GM19099 (cell line): ENCODE measurements at regions not wholly inside any gene's neighbourhood (a gene's known extent, or its start where the extent isn't known, plus 50 kb on each side); places are given as distances from the start of the nearest gene placed in this dataset.

Source experiments
- POLR2A ChIP-seq: IDR thresholded peaks from 3 replicates; pipeline ENCODE4 v1.6.1; 2011; ENCODE audit warnings: low read depth; ENCODE audit not compliant: insufficient read length; ENCODE audit errors: extremely low read depth

GRCh38 chr1:198957044-198957443, 318.2 kb downstream of the PTPRC start:
- no peak for TF ChIP-seq POLR2A

DNA sequence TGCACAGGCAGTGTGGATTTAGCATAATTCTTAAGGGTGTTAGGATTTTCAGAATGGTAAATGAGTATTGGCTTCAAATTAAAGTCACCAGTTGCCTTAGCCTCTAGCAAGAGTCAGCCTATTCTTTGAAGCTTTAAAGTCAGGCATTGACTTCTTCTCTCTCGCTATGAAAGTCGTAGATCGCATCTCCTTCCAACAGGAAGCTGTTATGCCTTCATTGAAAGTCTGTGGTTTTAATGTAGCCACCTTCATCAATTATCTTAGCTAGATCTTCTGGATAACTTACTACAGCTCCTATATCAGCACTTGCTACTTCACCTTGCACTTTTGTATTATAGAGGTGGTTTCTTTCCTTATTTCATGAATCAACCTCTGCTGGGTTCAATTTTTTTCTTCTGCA, 320.2 kb downstream of the PTPRC start:
- TF ChIP-seq POLR2A, result no peak

GRCh38 chr1:198959676-198960075, 320.8 kb downstream of the PTPRC start:
- no peak for TF ChIP-seq POLR2A

DNA sequence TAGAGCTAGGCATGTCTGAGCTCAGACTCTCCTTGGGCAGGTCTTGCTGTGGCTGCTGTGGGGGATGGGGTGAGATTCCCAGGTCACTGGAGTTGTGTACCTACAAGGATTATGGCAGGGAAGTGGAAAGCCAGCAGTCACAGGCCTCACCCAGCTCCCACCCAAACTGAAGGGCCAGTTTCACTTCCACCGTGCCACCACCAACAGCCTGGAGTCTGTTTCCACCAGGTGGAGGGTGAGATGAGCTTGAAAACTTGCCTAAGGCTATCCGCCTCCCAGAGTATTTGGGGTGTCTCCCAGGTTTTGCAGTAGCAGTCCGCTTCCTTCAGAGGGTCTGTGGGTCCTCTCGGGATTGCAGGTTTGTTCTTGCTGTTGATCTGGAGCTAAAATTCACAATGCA, 327.7 kb downstream of the PTPRC start:
- TF ChIP-seq POLR2A, result no peak

GRCh38 chr1:198967566-198967965, 328.7 kb downstream of the PTPRC start:
- no peak for TF ChIP-seq POLR2A

DNA sequence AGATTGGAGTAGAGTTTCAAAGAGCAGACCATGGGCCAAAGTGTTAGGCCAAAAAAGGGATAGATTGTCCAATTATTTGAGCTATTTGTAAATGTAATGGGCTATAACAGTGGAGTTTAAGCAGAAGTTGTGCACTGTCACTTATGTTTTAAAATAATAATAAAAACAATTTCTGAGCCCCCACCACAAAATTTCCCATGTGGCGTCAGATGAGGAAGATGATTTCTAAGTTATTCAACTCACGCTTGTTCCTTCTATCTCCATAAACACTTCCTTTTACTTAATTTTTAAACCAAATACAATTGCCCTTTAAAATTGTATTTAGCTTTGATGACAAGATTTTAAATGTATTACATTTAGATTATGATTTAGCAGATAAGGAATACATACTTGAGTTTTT, 330.0 kb downstream of the PTPRC start:
- TF ChIP-seq POLR2A, result no peak

DNA sequence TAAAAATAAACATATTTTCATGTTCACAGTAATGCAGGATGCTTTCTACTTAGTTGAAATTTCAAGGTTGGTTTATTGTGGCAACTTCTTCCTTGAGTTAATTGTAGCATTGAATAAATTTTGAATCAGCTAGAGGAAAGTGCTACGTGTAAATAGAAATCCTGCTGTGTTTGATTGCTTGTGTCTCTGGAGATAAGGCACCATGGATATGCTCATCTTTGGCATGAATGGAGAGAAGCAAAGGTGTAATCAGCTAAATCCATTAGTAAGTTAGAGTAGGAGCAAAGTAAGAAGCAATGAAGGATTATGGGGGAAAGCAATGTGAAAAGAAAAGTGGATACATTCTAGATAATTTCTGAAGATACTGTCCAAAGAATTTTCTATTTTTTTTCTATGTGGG, 331.1 kb downstream of the PTPRC start:
- no peak for TF ChIP-seq POLR2A

DNA sequence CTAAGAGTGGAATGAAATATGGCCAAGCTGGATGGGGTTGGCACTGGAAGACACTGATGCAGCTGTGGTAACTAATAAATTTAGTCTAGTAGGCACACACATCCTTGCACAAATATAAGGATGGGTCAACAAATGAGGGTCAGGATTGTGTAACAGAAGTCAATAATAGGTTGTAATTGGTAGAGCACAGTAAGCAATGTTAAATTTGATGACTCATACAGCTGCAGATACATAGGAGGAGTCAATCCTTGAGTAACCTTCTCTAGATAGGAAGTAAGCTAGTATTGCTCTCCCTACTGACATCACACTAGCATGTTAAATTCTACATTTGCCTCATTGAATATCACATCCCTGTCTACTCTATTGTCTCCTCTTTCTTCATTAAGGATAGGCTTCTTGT, 332.1 kb downstream of the PTPRC start:
- TF ChIP-seq POLR2A, result no peak

DNA sequence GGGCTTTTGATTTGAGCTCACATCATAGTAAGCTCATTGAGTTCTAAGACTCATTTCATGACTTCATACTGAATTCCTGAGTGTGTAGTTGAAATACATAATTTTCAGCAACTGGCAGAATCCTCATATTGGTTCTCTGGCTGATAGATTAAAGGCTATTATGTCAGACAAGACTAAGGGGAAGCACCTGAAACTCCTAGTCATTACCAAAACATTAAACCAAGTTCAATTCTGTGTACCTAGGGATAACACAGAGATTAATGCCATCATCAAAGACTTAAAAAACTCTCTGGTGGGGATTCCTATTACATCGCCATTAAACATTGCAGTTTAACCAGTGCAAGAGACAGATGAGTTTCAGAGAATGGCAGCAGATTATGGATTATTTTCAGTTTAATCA, 339.1 kb downstream of the PTPRC start:
- no peak for TF ChIP-seq POLR2A

GRCh38 chr1:198978523-198978922, 339.7 kb downstream of the PTPRC start:
- TF ChIP-seq POLR2A, result no peak

- TF ChIP-seq POLR2A, result no peak
Observed at GRCh38 chr1:198986036-198986435, 347.2 kb downstream of the PTPRC start.

DNA sequence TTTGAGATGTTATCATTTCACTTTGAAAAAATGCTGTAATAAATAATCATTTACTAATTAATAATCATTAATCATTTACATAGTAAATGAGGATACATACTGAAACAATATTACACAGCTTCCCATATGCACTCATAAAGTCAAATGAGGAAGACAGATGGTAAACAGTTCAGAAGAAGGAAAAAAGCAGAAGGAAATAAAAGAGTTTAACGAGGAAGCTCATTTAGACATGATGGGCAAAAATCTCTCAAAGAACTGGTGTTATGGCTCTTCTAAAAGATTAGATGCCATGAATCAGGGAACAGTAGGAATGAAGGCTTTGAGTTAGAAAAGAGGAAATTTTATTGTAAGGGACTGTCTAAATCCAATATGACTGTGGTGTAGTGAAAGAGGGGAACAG, 347.6 kb downstream of the PTPRC start:
- TF ChIP-seq POLR2A, result no peak

- TF ChIP-seq POLR2A, result no peak
Observed at GRCh38 chr1:199002661-199003060, 363.8 kb downstream of the PTPRC start.

- TF ChIP-seq POLR2A, result no peak
Observed at GRCh38 chr1:199007423-199007822, 368.6 kb downstream of the PTPRC start.

GRCh38 chr1:199009447-199009846, 370.6 kb downstream of the PTPRC start:
- TF ChIP-seq POLR2A, result no peak

GRCh38 chr1:199010492-199010891, 371.7 kb downstream of the PTPRC start:
- no peak for TF ChIP-seq POLR2A

GRCh38 chr1:199010933-199011332, 372.1 kb downstream of the PTPRC start:
- TF ChIP-seq POLR2A, result no peak

DNA sequence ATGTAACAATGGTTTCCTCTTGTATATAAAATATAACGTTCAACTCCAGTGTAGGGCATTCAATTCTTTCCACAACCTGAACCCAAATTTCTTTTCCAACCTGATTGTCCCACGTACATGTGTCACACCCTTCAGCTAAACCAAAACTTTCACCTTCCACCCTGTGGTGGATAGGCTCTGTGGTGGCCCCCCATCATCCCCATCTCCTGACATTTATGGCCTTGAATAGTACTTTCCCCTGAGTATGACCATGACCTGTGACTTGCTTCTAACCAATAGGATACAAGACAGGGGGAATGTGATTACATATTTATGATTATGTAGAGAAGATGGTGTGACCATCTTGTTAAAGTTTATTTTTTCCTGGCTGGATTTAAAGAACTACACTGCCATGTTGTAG, 377.0 kb downstream of the PTPRC start:
- no peak for TF ChIP-seq POLR2A
